Rectal smooth muscle tissue (tissue), 1 donor: ENCODE measurements at regions not wholly inside any gene's neighbourhood (a gene's known extent, or its start where the extent isn't known, plus 50 kb on each side); places are given as distances from the start of the nearest gene placed in this dataset.

Source experiments
- H3K27ac ChIP-seq: one replicate; pipeline ENCODE4 v1.7.0; 2013; ENCODE audit warnings: low read depth, low read length, inconsistent platforms
- H3K27me3 ChIP-seq: one replicate; pipeline ENCODE4 v1.7.0; 2013; ENCODE audit warnings: low read length; ENCODE audit not compliant: control insufficient read depth, insufficient read depth
- H3K36me3 ChIP-seq: one replicate; pipeline ENCODE4 v1.7.0; 2013; ENCODE audit warnings: low read length; ENCODE audit not compliant: control insufficient read depth, insufficient read depth
- H3K4me1 ChIP-seq: one replicate; pipeline ENCODE4 v1.7.0; 2013; ENCODE audit warnings: low read length; ENCODE audit not compliant: control insufficient read depth, insufficient read depth
- H3K4me3 ChIP-seq: one replicate; pipeline ENCODE4 v1.7.0; 2013; ENCODE audit warnings: low read length
- H3K9ac ChIP-seq: one replicate; pipeline ENCODE4 v1.7.0; 2013; ENCODE audit warnings: low read length

GRCh38 chr9:87059772-87060171 is 112.5 kb upstream of the GAS1 start:
- H3K4me1 ChIP-seq: peaks cover 3% of the 10 kb centered on the region
- H3K4me3 ChIP-seq: no peak overlapping the region
- no peak overlapping the region for H3K27ac ChIP-seq
- H3K36me3 ChIP-seq: no peaks in the 10 kb centered on the region
- no peak overlapping the region for H3K9ac ChIP-seq
- H3K27me3 ChIP-seq: no peaks in the 10 kb centered on the region

- Histone ChIP-seq H3K36me3 (no peaks in the 10 kb centered on the region), H3K27ac (no peak overlapping the region), H3K27me3 (no peaks in the 10 kb centered on the region), H3K4me1 (peaks cover 3% of the 10 kb centered on the region), H3K9ac (no peak overlapping the region), H3K4me3 (no peak overlapping the region)
These were observed 115.4 kb upstream of the GAS1 start for GRCh38 chr9:87062746-87063145.

GRCh38 chr9:87063246-87063645 is 115.9 kb upstream of the GAS1 start:
- H3K9ac ChIP-seq: no peak overlapping the region
- H3K27ac ChIP-seq: no peak overlapping the region
- H3K4me3 ChIP-seq: no peak overlapping the region
- H3K36me3 ChIP-seq: no peaks in the 10 kb centered on the region
- H3K27me3 ChIP-seq: no peaks in the 10 kb centered on the region
- H3K4me1 ChIP-seq: peaks cover 3% of the 10 kb centered on the region

- H3K4me1 ChIP-seq: peaks cover 3% of the 10 kb centered on the region
- no peak overlapping the region for H3K27ac ChIP-seq
- no peaks in the 10 kb centered on the region for H3K36me3 ChIP-seq
- H3K9ac ChIP-seq: no peak overlapping the region
- no peaks in the 10 kb centered on the region for H3K27me3 ChIP-seq
- no peak overlapping the region for H3K4me3 ChIP-seq
These were observed 116.6 kb upstream of the GAS1 start for GRCh38 chr9:87063871-87064270.

- Histone ChIP-seq H3K4me3 (no peak overlapping the region), H3K4me1 (peaks cover 3% of the 10 kb centered on the region), H3K9ac (no peak overlapping the region), H3K27ac (no peak overlapping the region), H3K36me3 (no peaks in the 10 kb centered on the region), H3K27me3 (no peaks in the 10 kb centered on the region)
These were observed 117.0 kb upstream of the GAS1 start for GRCh38 chr9:87064311-87064710.

- no peak overlapping the region for H3K27ac ChIP-seq
These were observed 118.7 kb upstream of the GAS1 start for GRCh38 chr9:87065981-87066380.

GRCh38 chr9:87067426-87067825 is 120.1 kb upstream of the GAS1 start:
- Histone ChIP-seq H3K9ac (no peak overlapping the region), H3K36me3 (no peaks in the 10 kb centered on the region), H3K4me1 (peaks cover 7% of the 10 kb centered on the region), H3K4me3 (no peak overlapping the region), H3K27me3 (no peaks in the 10 kb centered on the region), H3K27ac (no peak overlapping the region)

More at GRCh38 chr9:87065981-87066380, 118.7 kb upstream of the GAS1 start:
- no peak overlapping the region for H3K9ac ChIP-seq
- H3K36me3 ChIP-seq: no peaks in the 10 kb centered on the region
- no peaks in the 10 kb centered on the region for H3K27me3 ChIP-seq
- no peak overlapping the region for H3K4me3 ChIP-seq
- H3K4me1 ChIP-seq: peaks cover 7% of the 10 kb centered on the region

- Histone ChIP-seq H3K4me3 (no peak overlapping the region), H3K9ac (no peak overlapping the region), H3K27me3 (no peaks in the 10 kb centered on the region), H3K4me1 (peaks cover 5% of the 10 kb centered on the region), H3K27ac (no peak overlapping the region), H3K36me3 (no peaks in the 10 kb centered on the region)
These were observed 121.0 kb upstream of the GAS1 start for GRCh38 chr9:87068177-87068840.

GRCh38 chr9:87069690-87070089 is 122.4 kb upstream of the GAS1 start:
- Histone ChIP-seq H3K27ac (no peak overlapping the region), H3K4me3 (no peak overlapping the region), H3K9ac (no peak overlapping the region), H3K4me1 (peaks cover 6% of the 10 kb centered on the region), H3K36me3 (no peaks in the 10 kb centered on the region), H3K27me3 (no peaks in the 10 kb centered on the region)

GRCh38 chr9:87070336-87070735 is 123.0 kb upstream of the GAS1 start:
- Histone ChIP-seq H3K4me1 (peaks cover 6% of the 10 kb centered on the region), H3K4me3 (no peak overlapping the region), H3K27ac (no peak overlapping the region), H3K27me3 (no peaks in the 10 kb centered on the region), H3K9ac (no peak overlapping the region), H3K36me3 (no peaks in the 10 kb centered on the region)

- no peaks in the 10 kb centered on the region for H3K36me3 ChIP-seq
These were observed 124.2 kb upstream of the GAS1 start for GRCh38 chr9:87071473-87071872.

GRCh38 chr9:87073692-87074091 is 126.4 kb upstream of the GAS1 start:
- Histone ChIP-seq H3K27me3 (no peaks in the 10 kb centered on the region), H3K9ac (no peak overlapping the region), H3K27ac (no peak overlapping the region)

More at GRCh38 chr9:87071473-87071872, 124.2 kb upstream of the GAS1 start:
- Histone ChIP-seq H3K9ac (no peak overlapping the region), H3K27ac (no peak overlapping the region), H3K4me3 (no peak overlapping the region), H3K4me1 (peaks cover 6% of the 10 kb centered on the region), H3K27me3 (no peaks in the 10 kb centered on the region)

GRCh38 chr9:87075537-87075936 is 128.2 kb upstream of the GAS1 start:
- no peaks in the 10 kb centered on the region for H3K27me3 ChIP-seq
- H3K9ac ChIP-seq: no peak overlapping the region
- peaks cover 8% of the 10 kb centered on the region for H3K4me1 ChIP-seq
- no peak overlapping the region for H3K27ac ChIP-seq
- H3K36me3 ChIP-seq: no peaks in the 10 kb centered on the region
- H3K4me3 ChIP-seq: no peak overlapping the region

More at GRCh38 chr9:87073692-87074091, 126.4 kb upstream of the GAS1 start:
- no peaks in the 10 kb centered on the region for H3K36me3 ChIP-seq
- no peak overlapping the region for H3K4me3 ChIP-seq
- peaks cover 11% of the 10 kb centered on the region for H3K4me1 ChIP-seq
